WTC11 (cell line): ENCODE measurements at regions not wholly inside any gene's neighbourhood (a gene's known extent, or its start where the extent isn't known, plus 50 kb on each side); places are given as distances from the start of the nearest gene placed in this dataset.

Experiments used
- ATAC-seq: fragments of 200-7000 bp; cut with Tn5 transposase; 2 replicates; pipeline ENCODE4 v1.10.0; 2021; ENCODE audit warnings: mild to moderate bottlenecking, moderate library complexity
- CTCF ChIA-PET: fragments of 300-600 bp; sonication (Branson Sonifier 250); formaldehyde crosslinking; loops from one replicate; lab custom pipeline; 2021; ENCODE audit warnings: antibody characterized with exemption; lab: Charles Lee
- POLR2A ChIA-PET: fragments of 350-600 bp; sonication (Branson Sonifier 250); formaldehyde crosslinking; loops from one replicate; lab custom pipeline; 2021; ENCODE audit warnings: antibody characterized with exemption; lab: Charles Lee
- DNase-seq: peaks from one replicate; pipeline ENCODE4 v3.0.0; 2021; ENCODE audit warnings: low spot score
- H3K27ac Mint-ChIP-seq: 2 replicates; pipeline ENCODE4 v1.8.0; 2021; ENCODE audit warnings: mixed read lengths
- H3K27me3 Mint-ChIP-seq: 2 replicates; pipeline ENCODE4 v1.8.0; 2021; ENCODE audit warnings: low read depth, mild to moderate bottlenecking, moderate library complexity, mixed read lengths
- H3K36me3 Mint-ChIP-seq: 2 replicates; pipeline ENCODE4 v1.8.0; 2021; ENCODE audit warnings: mixed read lengths
- H3K4me1 Mint-ChIP-seq: 2 replicates; pipeline ENCODE4 v1.8.0; 2022; ENCODE audit warnings: mixed read lengths
- H3K4me3 Mint-ChIP-seq: 2 replicates; pipeline ENCODE4 v1.8.0; 2021; ENCODE audit warnings: mild to moderate bottlenecking, moderate library complexity, mixed read lengths
- H3K9me3 Mint-ChIP-seq: 2 replicates; pipeline ENCODE4 v1.8.0; 2021; ENCODE audit warnings: mixed read lengths
- ATF1 ChIP-seq: sonication (generic); formaldehyde crosslinking; IDR thresholded peaks from 2 replicates; pipeline ENCODE4 v1.8.1; 2023; ENCODE audit warnings: mild to moderate bottlenecking, moderate library complexity, missing genetic modification reagents
- CREB1 ChIP-seq: sonication (generic); formaldehyde crosslinking; IDR thresholded peaks from 2 replicates; pipeline ENCODE4 v1.8.0; 2023; ENCODE audit warnings: mild to moderate bottlenecking, missing genetic modification reagents
- CREM ChIP-seq: sonication (generic); formaldehyde crosslinking; IDR thresholded peaks from 2 replicates; pipeline ENCODE4 v1.8.1; 2022; ENCODE audit warnings: mild to moderate bottlenecking, missing genetic modification reagents, moderate library complexity
- ELF4 ChIP-seq: sonication (generic); formaldehyde crosslinking; IDR thresholded peaks from 2 replicates; pipeline ENCODE4 v1.8.1; 2022; ENCODE audit warnings: low read depth, mild to moderate bottlenecking, moderate library complexity, missing genetic modification reagents
- EMX1 ChIP-seq: fragments of 250-450 bp; sonication (Bioruptor Pico); IDR thresholded peaks from 2 replicates; pipeline ENCODE4 v1.8.0; 2021; ENCODE audit warnings: mild to moderate bottlenecking
- ETV6 ChIP-seq: sonication (generic); formaldehyde crosslinking; IDR thresholded peaks from 2 replicates; pipeline ENCODE4 v1.8.1; 2022; ENCODE audit warnings: mild to moderate bottlenecking, missing genetic modification reagents
- FOXP1 ChIP-seq: sonication (generic); formaldehyde crosslinking; IDR thresholded peaks from 2 replicates; pipeline ENCODE4 v1.8.0; 2022; ENCODE audit warnings: missing genetic modification reagents, mild to moderate bottlenecking, moderate library complexity, borderline replicate concordance
- GRHL2 ChIP-seq: fragments of 250-450 bp; sonication (Bioruptor Pico); IDR thresholded peaks from 2 replicates; pipeline ENCODE4 v1.8.0; 2022; ENCODE audit warnings: mild to moderate bottlenecking, moderate library complexity; ENCODE audit not compliant: insufficient replicate concordance, severe bottlenecking
- JAZF1 ChIP-seq: fragments of 250-450 bp; sonication (Bioruptor Pico); IDR thresholded peaks from 2 replicates; pipeline ENCODE4 v1.9.0; 2021; ENCODE audit warnings: moderate library complexity, mild to moderate bottlenecking, inconsistent platforms
- MXD4 ChIP-seq: fragments of 250-450 bp; sonication (Bioruptor Pico); IDR thresholded peaks from 2 replicates; pipeline ENCODE4 v1.8.0; 2021; ENCODE audit warnings: mild to moderate bottlenecking, moderate library complexity, borderline replicate concordance
- MYBL2 ChIP-seq: sonication (generic); formaldehyde crosslinking; IDR thresholded peaks from 2 replicates; pipeline ENCODE4 v1.8.1; 2023; ENCODE audit warnings: mild to moderate bottlenecking, moderate library complexity, missing genetic modification reagents
- NFYB ChIP-seq: sonication (generic); formaldehyde crosslinking; conservative IDR thresholded peaks from 2 replicates; pipeline ENCODE4 v1.8.0; 2022; ENCODE audit warnings: low read depth, missing genetic modification reagents
- NR1H2 ChIP-seq: sonication (generic); formaldehyde crosslinking; IDR thresholded peaks from 2 replicates; pipeline ENCODE4 v1.9.0; 2021; ENCODE audit warnings: mild to moderate bottlenecking, moderate library complexity, missing genetic modification reagents
- NR2C2 ChIP-seq: sonication (generic); formaldehyde crosslinking; IDR thresholded peaks from 2 replicates; pipeline ENCODE4 v1.8.0; 2022; ENCODE audit warnings: mild to moderate bottlenecking, missing genetic modification reagents
- RORB ChIP-seq: fragments of 250-450 bp; sonication (Bioruptor Pico); IDR thresholded peaks from 2 replicates; pipeline ENCODE4 v1.9.0; 2021; ENCODE audit warnings: mild to moderate bottlenecking
- SMAD4 ChIP-seq: sonication (generic); formaldehyde crosslinking; IDR thresholded peaks from 2 replicates; pipeline ENCODE4 v1.8.0; 2022; ENCODE audit warnings: mild to moderate bottlenecking, missing genetic modification reagents
- SP1 ChIP-seq: sonication (generic); formaldehyde crosslinking; conservative IDR thresholded peaks from 2 replicates; pipeline ENCODE4 v1.8.1; 2022; ENCODE audit warnings: missing genetic modification reagents
- ZBTB21 ChIP-seq: sonication (generic); formaldehyde crosslinking; IDR thresholded peaks from 2 replicates; pipeline ENCODE4 v1.8.1; 2023; ENCODE audit warnings: mild to moderate bottlenecking, missing genetic modification reagents, borderline replicate concordance
- TF ChIP-seq, protein P1 (sequence below): sonication (generic); formaldehyde crosslinking; IDR thresholded peaks from 2 replicates; pipeline ENCODE4 v1.8.1; 2023; ENCODE audit warnings: mild to moderate bottlenecking, missing genetic modification reagents
- TF ChIP-seq, protein P2 (sequence below): sonication (generic); formaldehyde crosslinking; IDR thresholded peaks from 2 replicates; pipeline ENCODE4 v1.8.0; 2022; ENCODE audit warnings: mild to moderate bottlenecking, missing genetic modification reagents
- TF ChIP-seq, protein P3 (sequence below): fragments of 250-450 bp; sonication (Bioruptor Pico); IDR thresholded peaks from 2 replicates; pipeline ENCODE4 v1.9.0; 2021; ENCODE audit warnings: moderate library complexity, mild to moderate bottlenecking, inconsistent platforms, borderline replicate concordance
- TF ChIP-seq, protein P4 (sequence below): sonication (generic); formaldehyde crosslinking; IDR thresholded peaks from 2 replicates; pipeline ENCODE4 v1.8.0; 2022; ENCODE audit warnings: mild to moderate bottlenecking, missing genetic modification reagents
- TF ChIP-seq, protein P5 (sequence below): sonication (generic); formaldehyde crosslinking; IDR thresholded peaks from 2 replicates; pipeline ENCODE4 v1.8.1; 2022; ENCODE audit warnings: low read depth, mild to moderate bottlenecking, moderate library complexity, missing genetic modification reagents, borderline replicate concordance
- TF ChIP-seq, protein P6 (sequence below): sonication (generic); formaldehyde crosslinking; IDR thresholded peaks from 2 replicates; pipeline ENCODE4 v1.8.1; 2022; ENCODE audit warnings: mild to moderate bottlenecking, missing genetic modification reagents, moderate library complexity, borderline replicate concordance
- TF ChIP-seq, protein P7 (sequence below): sonication (generic); formaldehyde crosslinking; IDR thresholded peaks from 2 replicates; pipeline ENCODE4 v1.8.1; 2023; ENCODE audit warnings: mild to moderate bottlenecking, missing genetic modification reagents
- TF ChIP-seq, protein P8 (sequence below): fragments of 250-450 bp; sonication (Bioruptor Pico); IDR thresholded peaks from 2 replicates; pipeline ENCODE4 v1.9.0; 2021; ENCODE audit warnings: mild to moderate bottlenecking

DNA sequence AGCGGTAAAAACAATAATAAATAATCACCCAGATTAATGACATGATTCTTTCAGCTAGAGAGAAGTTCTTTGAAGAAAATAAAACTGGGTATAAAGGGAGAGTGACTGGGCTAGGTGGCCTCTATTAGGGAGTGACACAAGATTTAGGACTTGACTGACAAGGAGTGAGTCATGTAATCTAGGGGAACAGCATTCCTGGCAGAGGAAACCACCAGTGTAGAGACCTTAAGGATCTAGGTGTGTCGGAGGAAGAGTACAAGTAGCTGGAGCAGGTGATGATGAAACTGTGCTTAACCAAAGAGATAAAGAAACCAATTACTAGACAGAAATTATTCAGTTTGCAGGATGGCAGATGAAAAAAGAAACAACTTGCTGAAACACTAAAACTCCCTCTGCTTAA, 248.0 kb downstream of the RFC3 start:
- Mint-ChIP-seq H3K27me3 (no peaks in the 10 kb centered on the region), H3K4me1 (peaks cover 3% of the 10 kb centered on the region; the same call in 1 of the 2 replicates), H3K4me3 (no peak overlapping the region), H3K9me3 (peaks cover 13% of the 10 kb centered on the region), H3K27ac (no peak overlapping the region), H3K36me3 (peaks cover 6% of the 10 kb centered on the region)
- no peak for DNase-seq
- TF ChIP-seq, protein P1, sequence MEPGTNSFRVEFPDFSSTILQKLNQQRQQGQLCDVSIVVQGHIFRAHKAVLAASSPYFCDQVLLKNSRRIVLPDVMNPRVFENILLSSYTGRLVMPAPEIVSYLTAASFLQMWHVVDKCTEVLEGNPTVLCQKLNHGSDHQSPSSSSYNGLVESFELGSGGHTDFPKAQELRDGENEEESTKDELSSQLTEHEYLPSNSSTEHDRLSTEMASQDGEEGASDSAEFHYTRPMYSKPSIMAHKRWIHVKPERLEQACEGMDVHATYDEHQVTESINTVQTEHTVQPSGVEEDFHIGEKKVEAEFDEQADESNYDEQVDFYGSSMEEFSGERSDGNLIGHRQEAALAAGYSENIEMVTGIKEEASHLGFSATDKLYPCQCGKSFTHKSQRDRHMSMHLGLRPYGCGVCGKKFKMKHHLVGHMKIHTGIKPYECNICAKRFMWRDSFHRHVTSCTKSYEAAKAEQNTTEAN (CRISPR knock-in tag), result no peak
- TF ChIP-seq CREB1 (CRISPR knock-in tag), result no peak
- no peak for TF ChIP-seq MXD4 (CRISPR knock-in tag)
- TF ChIP-seq ETV6 (CRISPR knock-in tag), result no peak
- no peak for TF ChIP-seq SP1 (CRISPR knock-in tag)
- TF ChIP-seq ATF1, result no peak
- TF ChIP-seq, protein P2, sequence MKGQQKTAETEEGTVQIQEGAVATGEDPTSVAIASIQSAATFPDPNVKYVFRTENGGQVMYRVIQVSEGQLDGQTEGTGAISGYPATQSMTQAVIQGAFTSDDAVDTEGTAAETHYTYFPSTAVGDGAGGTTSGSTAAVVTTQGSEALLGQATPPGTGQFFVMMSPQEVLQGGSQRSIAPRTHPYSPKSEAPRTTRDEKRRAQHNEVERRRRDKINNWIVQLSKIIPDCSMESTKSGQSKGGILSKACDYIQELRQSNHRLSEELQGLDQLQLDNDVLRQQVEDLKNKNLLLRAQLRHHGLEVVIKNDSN (CRISPR knock-in tag), result no peak
- no peak for TF ChIP-seq ELF4
- TF ChIP-seq, protein P3, sequence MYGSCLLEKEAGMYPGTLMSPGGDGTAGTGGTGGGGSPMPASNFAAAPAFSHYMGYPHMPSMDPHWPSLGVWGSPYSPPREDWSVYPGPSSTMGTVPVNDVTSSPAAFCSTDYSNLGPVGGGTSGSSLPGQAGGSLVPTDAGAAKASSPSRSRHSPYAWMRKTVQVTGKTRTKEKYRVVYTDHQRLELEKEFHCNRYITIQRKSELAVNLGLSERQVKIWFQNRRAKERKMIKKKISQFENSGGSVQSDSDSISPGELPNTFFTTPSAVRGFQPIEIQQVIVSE, result no peak
- no peak for TF ChIP-seq EMX1
- no peak for TF ChIP-seq NR2C2 (CRISPR knock-in tag)
- no peak for TF ChIP-seq GRHL2 (CRISPR knock-in tag)
- no peak for TF ChIP-seq JAZF1 (CRISPR knock-in tag)
- POLR2A ChIA-PET, result no interaction called here
- CTCF ChIA-PET, result no interaction called here
- no peak for ATAC-seq

DNA sequence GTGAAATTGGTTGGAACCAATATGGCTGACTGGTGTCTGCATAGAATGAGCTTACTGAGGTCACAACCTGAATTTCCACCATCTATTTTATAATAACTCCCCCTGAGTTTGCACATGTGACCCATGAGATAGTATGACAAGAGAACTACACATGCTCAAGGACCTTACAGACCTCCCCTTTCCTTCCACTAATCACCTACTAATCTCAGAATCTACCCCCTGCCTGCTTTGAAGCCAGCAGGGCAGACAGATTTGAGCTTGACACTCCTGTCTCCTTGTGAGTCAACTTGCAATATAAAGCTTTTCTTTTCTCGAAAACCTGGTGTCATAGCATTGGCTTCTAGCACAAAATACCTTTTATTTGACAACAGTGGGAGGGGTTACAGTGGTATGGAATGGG, 248.4 kb downstream of the RFC3 start:
- peaks cover 17% of the 10 kb centered on the region for H3K9me3 Mint-ChIP-seq
- H3K4me3 Mint-ChIP-seq, result no peak overlapping the region
- CTCF ChIA-PET, result no interaction called here
- TF ChIP-seq, protein P4, sequence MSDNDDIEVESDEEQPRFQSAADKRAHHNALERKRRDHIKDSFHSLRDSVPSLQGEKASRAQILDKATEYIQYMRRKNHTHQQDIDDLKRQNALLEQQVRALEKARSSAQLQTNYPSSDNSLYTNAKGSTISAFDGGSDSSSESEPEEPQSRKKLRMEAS (CRISPR knock-in tag), result no peak
- TF ChIP-seq, protein P5, sequence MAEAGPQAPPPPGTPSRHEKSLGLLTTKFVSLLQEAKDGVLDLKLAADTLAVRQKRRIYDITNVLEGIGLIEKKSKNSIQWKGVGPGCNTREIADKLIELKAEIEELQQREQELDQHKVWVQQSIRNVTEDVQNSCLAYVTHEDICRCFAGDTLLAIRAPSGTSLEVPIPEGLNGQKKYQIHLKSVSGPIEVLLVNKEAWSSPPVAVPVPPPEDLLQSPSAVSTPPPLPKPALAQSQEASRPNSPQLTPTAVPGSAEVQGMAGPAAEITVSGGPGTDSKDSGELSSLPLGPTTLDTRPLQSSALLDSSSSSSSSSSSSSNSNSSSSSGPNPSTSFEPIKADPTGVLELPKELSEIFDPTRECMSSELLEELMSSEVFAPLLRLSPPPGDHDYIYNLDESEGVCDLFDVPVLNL (CRISPR knock-in tag), result no peak
- TF ChIP-seq, protein P6, sequence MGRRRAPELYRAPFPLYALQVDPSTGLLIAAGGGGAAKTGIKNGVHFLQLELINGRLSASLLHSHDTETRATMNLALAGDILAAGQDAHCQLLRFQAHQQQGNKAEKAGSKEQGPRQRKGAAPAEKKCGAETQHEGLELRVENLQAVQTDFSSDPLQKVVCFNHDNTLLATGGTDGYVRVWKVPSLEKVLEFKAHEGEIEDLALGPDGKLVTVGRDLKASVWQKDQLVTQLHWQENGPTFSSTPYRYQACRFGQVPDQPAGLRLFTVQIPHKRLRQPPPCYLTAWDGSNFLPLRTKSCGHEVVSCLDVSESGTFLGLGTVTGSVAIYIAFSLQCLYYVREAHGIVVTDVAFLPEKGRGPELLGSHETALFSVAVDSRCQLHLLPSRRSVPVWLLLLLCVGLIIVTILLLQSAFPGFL, result no peak
- no peak for TF ChIP-seq MYBL2 (CRISPR knock-in tag)
- TF ChIP-seq ZBTB21 (CRISPR knock-in tag), result no peak
- TF ChIP-seq NFYB (CRISPR knock-in tag), result no peak
- TF ChIP-seq, protein P7, sequence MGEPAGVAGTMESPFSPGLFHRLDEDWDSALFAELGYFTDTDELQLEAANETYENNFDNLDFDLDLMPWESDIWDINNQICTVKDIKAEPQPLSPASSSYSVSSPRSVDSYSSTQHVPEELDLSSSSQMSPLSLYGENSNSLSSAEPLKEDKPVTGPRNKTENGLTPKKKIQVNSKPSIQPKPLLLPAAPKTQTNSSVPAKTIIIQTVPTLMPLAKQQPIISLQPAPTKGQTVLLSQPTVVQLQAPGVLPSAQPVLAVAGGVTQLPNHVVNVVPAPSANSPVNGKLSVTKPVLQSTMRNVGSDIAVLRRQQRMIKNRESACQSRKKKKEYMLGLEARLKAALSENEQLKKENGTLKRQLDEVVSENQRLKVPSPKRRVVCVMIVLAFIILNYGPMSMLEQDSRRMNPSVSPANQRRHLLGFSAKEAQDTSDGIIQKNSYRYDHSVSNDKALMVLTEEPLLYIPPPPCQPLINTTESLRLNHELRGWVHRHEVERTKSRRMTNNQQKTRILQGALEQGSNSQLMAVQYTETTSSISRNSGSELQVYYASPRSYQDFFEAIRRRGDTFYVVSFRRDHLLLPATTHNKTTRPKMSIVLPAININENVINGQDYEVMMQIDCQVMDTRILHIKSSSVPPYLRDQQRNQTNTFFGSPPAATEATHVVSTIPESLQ (CRISPR knock-in tag), result no peak
- no peak for TF ChIP-seq FOXP1 (CRISPR knock-in tag)
- TF ChIP-seq SMAD4 (CRISPR knock-in tag), result no peak
- no peak for TF ChIP-seq RORB
- TF ChIP-seq NR1H2 (CRISPR knock-in tag), result no peak
- no peak for TF ChIP-seq CREM (CRISPR knock-in tag)
- TF ChIP-seq, protein P8, sequence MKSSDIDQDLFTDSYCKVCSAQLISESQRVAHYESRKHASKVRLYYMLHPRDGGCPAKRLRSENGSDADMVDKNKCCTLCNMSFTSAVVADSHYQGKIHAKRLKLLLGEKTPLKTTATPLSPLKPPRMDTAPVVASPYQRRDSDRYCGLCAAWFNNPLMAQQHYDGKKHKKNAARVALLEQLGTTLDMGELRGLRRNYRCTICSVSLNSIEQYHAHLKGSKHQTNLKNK (CRISPR knock-in tag), result no peak
- TF ChIP-seq, all 79 proteins: peak for 0
- ATAC-seq (no peak), DNase-seq (no peak)
- POLR2A ChIA-PET, result no interaction called here
- Mint-ChIP-seq H3K27ac (no peak overlapping the region), H3K36me3 (peaks cover 6% of the 10 kb centered on the region), H3K27me3 (no peaks in the 10 kb centered on the region), H3K4me1 (peaks cover 3% of the 10 kb centered on the region; the same call in 1 of the 2 replicates)
